Activated T-helper 2 cell treated with anti-CD3 and anti-CD28 coated beads, Interferon-gamma antibody, Interleukin-2, Interleukin-4, amounts not matched to agents 10 μg/mL and 5 μg/mL and 100 μg/mL, durations not matched to agents 14 hours and 24 hours and 36 hours (primary cell): ENCODE measurements at regions not wholly inside any gene's neighbourhood (a gene's known extent, or its start where the extent isn't known, plus 50 kb on each side); places are given as distances from the start of the nearest gene placed in this dataset.

Experiments
- DNase-seq: peaks from one replicate; pipeline ENCODE4 v3.0.0; 2021; ENCODE audit warnings: low spot score
- H3K27ac Mint-ChIP-seq: one replicate; pipeline ENCODE4 v1.8.0; 2021; ENCODE audit warnings: mixed read lengths
- H3K27me3 Mint-ChIP-seq: one replicate; pipeline ENCODE4 v1.8.0; 2021; ENCODE audit warnings: low read depth, mixed read lengths
- H3K36me3 Mint-ChIP-seq: one replicate; pipeline ENCODE4 v1.8.0; 2021; ENCODE audit warnings: low read depth, mixed read lengths
- H3K4me1 Mint-ChIP-seq: one replicate; pipeline ENCODE4 v1.8.0; 2021; ENCODE audit warnings: low read depth, mixed read lengths
- H3K4me3 Mint-ChIP-seq: one replicate; pipeline ENCODE4 v1.8.0; 2021; ENCODE audit warnings: low read depth, mild to moderate bottlenecking, moderate library complexity, mixed read lengths
- H3K9me3 Mint-ChIP-seq: one replicate; pipeline ENCODE4 v1.8.0; 2021; ENCODE audit warnings: mixed read lengths
- intact Hi-C: fragments of 100-400 bp; cut with micrococcal nuclease; formaldehyde crosslinking; loops from one replicate; pipeline ENCODE4 v1.15.1; 2023

DNA sequence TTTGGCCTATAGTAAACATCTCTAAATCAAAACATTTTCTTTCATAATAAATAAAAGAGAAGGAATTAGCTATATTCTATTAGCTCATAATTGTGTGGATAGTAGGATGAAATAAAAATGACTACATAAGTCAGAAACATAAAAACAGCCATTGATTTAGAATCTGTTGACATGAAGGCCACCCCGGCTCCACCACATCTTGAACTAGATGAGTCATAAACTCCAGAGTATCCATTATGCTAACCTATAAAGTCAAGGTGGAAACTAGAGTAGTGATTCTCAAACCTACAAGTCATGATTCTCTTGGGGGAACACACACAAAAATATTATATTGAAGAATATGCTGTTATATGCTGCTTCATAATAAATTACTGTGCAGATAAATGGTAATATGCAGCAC lies 831.0 kb downstream of the TUSC7 start:
- no peak overlapping the region for H3K4me3 Mint-ChIP-seq
- H3K9me3 Mint-ChIP-seq = no peaks in the 10 kb centered on the region
- intact Hi-C loops = no loop called here

DNA sequence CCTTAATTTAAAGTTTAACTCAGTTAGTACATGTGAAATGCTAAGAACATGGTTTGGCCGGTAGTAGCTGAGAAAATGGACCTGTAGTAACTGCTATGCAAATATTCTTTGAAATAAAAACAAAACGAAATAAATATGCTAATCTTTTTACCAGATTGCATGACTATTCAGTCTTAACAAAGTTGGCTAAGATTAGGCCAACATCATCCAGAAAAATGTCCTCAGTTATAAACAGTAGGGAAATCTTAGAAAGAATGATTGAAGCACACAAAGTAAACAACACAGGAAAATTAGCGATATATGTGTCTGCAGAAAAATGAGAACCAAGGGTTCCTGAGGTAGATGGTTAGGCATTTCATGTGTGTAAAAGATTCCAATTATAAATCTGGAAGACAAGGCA lies 832.1 kb downstream of the TUSC7 start:
- H3K27me3 Mint-ChIP-seq = no peaks in the 10 kb centered on the region
- no peak for DNase-seq
- no peak overlapping the region for H3K4me3 Mint-ChIP-seq
- no peaks in the 10 kb centered on the region for H3K36me3 Mint-ChIP-seq
- H3K27ac Mint-ChIP-seq = no peak overlapping the region
- no peaks in the 10 kb centered on the region for H3K4me1 Mint-ChIP-seq
- intact Hi-C loops = no loop called here
- H3K9me3 Mint-ChIP-seq = no peaks in the 10 kb centered on the region

More for the DNA sequence above, 831.0 kb downstream of the TUSC7 start:
- DNase-seq = no peak
- no peaks in the 10 kb centered on the region for H3K27me3 Mint-ChIP-seq
- no peaks in the 10 kb centered on the region for H3K36me3 Mint-ChIP-seq
- H3K27ac Mint-ChIP-seq = no peak overlapping the region
- no peaks in the 10 kb centered on the region for H3K4me1 Mint-ChIP-seq

DNA sequence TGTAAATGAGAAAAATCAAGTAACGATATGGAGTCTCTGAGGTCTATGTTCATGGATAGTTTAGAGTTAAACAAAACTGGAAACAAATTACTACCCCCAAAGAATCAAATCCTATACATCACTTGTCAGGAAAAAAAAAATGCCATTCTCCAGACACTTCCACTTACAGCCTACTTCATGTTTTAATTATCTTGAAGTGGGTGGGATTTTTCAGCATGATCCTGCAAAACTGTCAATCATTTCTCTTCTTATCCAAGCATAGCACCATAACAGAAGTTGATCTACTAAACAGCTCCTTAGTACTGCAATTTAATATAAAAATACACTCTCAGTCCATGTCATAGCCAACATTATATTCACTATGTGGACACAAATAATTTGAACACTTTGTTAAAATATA lies 833.9 kb downstream of the TUSC7 start:
- intact Hi-C loops = no loop called here
- Mint-ChIP-seq H3K27me3 (no peaks in the 10 kb centered on the region), H3K36me3 (no peaks in the 10 kb centered on the region), H3K4me1 (no peaks in the 10 kb centered on the region), H3K9me3 (no peaks in the 10 kb centered on the region), H3K27ac (no peak overlapping the region), H3K4me3 (no peak overlapping the region)
- no peak for DNase-seq

DNA sequence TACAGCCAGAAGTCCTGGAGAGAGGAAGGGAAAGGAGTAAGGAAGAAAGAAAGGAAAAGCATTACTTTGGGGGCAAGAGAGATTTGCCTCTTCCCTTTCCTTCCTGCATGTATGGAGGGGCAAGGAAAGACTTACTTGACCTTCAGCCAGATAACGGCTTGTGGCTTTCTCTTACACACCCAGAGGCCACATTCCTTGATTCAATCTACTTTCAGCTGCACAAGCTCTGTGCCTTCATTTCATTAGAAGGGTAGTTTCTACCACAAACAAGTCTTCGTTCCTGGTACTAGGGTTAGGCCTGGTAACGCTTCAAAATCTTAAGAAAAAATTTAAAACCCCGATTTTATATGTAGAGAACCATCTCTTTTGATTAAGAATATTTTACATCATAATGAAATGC lies 835.9 kb downstream of the TUSC7 start:
- no peaks in the 10 kb centered on the region for H3K4me1 Mint-ChIP-seq
- H3K27me3 Mint-ChIP-seq = no peaks in the 10 kb centered on the region
- intact Hi-C loops = no loop called here
- no peaks in the 10 kb centered on the region for H3K36me3 Mint-ChIP-seq
- no peak overlapping the region for H3K4me3 Mint-ChIP-seq
- no peak for DNase-seq
- H3K9me3 Mint-ChIP-seq = no peaks in the 10 kb centered on the region
- no peak overlapping the region for H3K27ac Mint-ChIP-seq

DNA sequence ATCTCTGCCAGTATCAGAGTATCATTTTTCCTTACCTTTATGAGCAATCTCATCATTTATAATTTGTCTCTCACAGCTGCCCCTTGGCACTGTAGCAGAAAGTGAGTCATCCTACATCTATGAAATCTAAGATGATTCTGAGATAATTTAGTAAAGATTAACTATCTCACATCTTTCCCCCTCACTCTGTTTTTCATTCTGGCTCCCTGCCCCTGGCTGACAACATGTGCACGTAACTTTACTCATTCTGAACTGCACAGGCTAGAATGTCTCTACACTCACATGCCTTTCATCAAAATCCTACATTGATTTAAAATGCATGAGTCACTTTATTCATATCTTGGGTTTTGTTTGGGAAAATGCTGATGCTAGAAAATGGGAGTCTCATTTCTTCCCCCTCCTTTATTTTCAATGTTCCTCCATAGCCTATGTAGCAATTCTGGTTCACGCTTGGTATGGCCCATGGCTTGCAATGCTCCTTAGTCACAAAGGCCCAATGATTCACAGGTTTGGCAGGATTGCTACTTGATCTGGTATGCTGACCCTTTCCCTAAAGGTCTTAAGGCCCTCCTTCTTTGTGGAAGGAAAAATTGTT lies 838.5 kb downstream of the TUSC7 start:
- peaks cover 5% of the 10 kb centered on the region for H3K9me3 Mint-ChIP-seq
- H3K4me1 Mint-ChIP-seq = no peaks in the 10 kb centered on the region
- H3K27me3 Mint-ChIP-seq = no peaks in the 10 kb centered on the region
- intact Hi-C loops = no loop called here
- no peak for DNase-seq
- no peak overlapping the region for H3K27ac Mint-ChIP-seq
- H3K4me3 Mint-ChIP-seq = no peak overlapping the region
- H3K36me3 Mint-ChIP-seq = no peaks in the 10 kb centered on the region

DNA sequence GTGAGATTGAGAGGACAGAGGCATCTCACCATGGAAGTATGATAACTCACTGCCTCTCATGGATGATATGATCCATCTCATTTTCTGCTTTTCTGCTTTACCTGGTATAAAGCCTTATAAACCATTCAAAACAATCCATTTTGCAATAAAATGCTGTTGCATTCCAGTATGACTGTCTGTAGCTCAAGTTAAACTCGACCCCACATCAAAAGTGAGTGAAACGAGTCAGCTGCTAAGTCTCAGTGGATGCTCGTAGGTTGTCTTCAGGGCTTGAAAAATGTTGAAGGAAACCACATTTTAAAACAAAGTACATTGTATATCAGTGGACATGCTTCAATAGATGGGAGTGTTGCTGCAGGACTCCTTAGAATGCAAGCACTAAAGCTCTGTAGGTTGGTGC lies 839.0 kb downstream of the TUSC7 start:
- peaks cover 5% of the 10 kb centered on the region for H3K9me3 Mint-ChIP-seq
- no peak overlapping the region for H3K27ac Mint-ChIP-seq
- no peaks in the 10 kb centered on the region for H3K36me3 Mint-ChIP-seq
- intact Hi-C loops = no loop called here
- H3K4me1 Mint-ChIP-seq = no peaks in the 10 kb centered on the region
- H3K27me3 Mint-ChIP-seq = no peaks in the 10 kb centered on the region
- no peak overlapping the region for H3K4me3 Mint-ChIP-seq
- no peak for DNase-seq

DNA sequence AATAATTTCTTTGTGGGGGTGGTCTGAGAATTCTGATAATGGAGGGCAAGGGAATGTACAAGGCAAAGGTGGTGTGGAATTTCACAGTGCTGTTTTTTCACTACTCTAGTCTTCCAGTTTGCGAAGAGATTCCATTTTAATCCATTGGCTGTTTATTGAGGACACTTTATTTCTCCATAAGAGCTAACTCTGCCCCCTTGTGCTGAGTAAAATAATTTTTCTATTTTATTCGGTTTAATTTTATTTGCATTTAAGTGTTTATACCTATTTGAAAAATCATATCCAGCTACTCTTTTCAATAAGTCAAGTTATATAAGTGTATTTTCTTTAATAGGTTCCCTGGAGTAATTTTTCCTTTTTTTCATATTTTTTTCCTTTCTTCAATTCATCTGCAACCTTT lies 840.1 kb downstream of the TUSC7 start:
- Mint-ChIP-seq H3K4me3 (no peak overlapping the region), H3K9me3 (peaks cover 5% of the 10 kb centered on the region), H3K27ac (no peak overlapping the region), H3K4me1 (no peaks in the 10 kb centered on the region), H3K36me3 (no peaks in the 10 kb centered on the region), H3K27me3 (no peaks in the 10 kb centered on the region)
- intact Hi-C loops = no loop called here
- DNase-seq = no peak

DNA sequence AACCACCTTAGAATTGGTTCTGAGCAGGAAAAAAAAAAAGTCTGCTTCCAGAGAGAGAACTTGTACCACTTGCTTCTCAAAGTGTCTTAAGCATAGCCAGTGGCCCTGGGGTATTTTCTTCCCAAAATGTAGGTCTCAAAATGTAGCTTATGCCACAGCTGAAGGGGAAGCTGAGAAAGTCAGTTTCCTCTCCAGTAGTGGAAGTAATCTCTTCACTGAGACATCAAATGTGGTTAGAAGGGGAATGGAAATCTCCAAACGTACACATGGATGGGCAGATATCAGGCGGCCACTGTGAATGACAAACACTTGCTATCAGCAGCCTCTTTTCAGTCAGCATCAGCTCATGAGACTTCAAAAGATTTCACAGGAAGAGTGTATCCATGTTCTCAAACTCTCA lies 841.2 kb downstream of the TUSC7 start:
- H3K4me3 Mint-ChIP-seq = no peak overlapping the region
- no peaks in the 10 kb centered on the region for H3K27me3 Mint-ChIP-seq
- H3K27ac Mint-ChIP-seq = no peak overlapping the region
- no peaks in the 10 kb centered on the region for H3K4me1 Mint-ChIP-seq
- no peaks in the 10 kb centered on the region for H3K36me3 Mint-ChIP-seq
- DNase-seq = no peak
- intact Hi-C loops = no loop called here
- peaks cover 5% of the 10 kb centered on the region for H3K9me3 Mint-ChIP-seq

DNA sequence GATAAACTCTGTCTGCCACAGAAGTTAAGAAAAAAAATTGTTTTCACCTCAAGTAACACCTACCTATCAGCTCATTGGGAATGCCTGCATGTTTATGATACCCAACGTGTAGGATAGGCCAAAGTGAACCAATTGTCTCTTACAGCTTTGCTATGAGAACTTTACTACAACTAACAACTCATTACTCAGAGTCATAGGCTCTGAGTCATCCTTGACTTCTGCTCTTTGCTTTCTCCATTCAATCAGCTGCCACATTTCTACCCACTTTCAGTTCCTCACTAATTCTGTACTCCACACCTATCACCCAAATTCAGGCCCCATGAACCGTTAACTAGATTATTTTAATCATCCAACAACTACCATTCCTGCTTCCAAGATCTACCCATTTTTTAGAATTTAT lies 843.9 kb downstream of the TUSC7 start:
- Mint-ChIP-seq H3K36me3 (no peaks in the 10 kb centered on the region), H3K9me3 (peaks cover 5% of the 10 kb centered on the region), H3K27me3 (no peaks in the 10 kb centered on the region), H3K4me1 (no peaks in the 10 kb centered on the region), H3K27ac (no peak overlapping the region), H3K4me3 (no peak overlapping the region)
- DNase-seq = no peak
- intact Hi-C loops = no loop called here

DNA sequence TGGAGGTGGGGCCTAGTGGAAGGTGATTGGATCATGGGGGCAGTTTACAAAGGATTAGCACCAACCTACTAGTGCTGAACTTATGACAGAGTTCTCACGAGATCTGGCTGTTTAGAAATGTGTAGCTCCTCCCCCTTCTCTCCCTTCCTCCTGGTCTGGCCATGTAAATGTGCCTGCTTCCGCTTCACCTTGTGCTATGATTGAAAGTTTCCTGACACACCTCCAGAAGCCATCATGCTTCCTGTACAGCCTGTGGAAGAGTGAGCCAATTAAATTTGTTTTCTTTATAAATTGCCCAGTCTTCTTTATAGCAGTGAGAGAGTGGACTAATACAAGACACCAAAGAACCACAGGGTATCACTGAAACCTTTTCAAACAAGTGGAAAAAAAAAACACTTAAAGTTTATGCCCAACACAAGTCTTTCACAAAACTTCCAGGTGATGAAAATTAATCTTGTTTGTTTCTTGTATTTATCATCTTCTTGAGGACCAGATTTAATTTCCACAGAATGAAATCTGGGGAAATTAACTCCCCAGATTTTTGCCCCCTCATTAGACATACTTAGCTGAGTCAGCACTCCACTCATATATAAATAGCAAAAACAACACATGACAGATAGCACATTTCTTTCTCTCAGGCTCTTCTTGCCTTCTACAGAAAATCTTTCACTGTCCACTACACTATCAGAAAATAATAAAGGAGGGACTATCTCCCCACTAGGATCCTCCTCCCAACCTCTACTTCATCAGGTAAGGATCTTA lies 847.2 kb downstream of the TUSC7 start:
- H3K9me3 Mint-ChIP-seq = peaks cover 17% of the 10 kb centered on the region
- no peak overlapping the region for H3K27ac Mint-ChIP-seq
- H3K36me3 Mint-ChIP-seq = no peaks in the 10 kb centered on the region
- H3K4me1 Mint-ChIP-seq = no peaks in the 10 kb centered on the region
- H3K4me3 Mint-ChIP-seq = no peak overlapping the region
- no peaks in the 10 kb centered on the region for H3K27me3 Mint-ChIP-seq
- intact Hi-C loops = no loop called here
- no peak for DNase-seq

DNA sequence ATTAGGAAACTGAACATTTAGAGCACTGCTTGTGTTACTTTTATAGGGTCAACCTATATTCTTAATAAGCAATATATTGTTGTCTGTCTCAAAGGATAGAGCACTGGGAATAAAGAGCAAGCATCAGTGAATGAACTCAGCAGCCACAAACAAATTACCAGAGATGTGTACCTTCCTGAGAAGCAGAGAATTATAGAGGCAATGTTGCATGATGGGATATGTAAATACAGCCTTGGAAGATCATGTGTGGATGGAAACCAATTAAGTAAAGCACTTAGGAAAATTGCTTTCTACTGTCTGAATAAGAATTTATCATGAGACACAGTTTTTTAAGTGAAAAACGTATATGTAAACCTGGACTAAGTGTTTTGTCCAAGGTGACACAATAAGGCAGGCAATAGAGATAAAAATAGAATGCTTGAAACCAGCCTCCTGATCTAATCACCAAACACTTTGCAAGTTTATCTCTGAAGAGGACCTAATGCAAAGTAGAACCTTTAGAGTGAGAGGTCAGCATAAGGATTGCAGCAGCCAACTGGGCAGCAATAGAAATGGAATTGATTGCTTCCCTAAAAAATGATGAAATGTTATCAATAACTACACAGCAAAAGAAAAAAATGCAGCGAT lies 848.0 kb downstream of the TUSC7 start:
- Mint-ChIP-seq H3K9me3 (peaks cover 13% of the 10 kb centered on the region), H3K4me3 (no peak overlapping the region), H3K36me3 (no peaks in the 10 kb centered on the region), H3K27ac (no peak overlapping the region), H3K27me3 (no peaks in the 10 kb centered on the region), H3K4me1 (no peaks in the 10 kb centered on the region)
- intact Hi-C loops = no loop called here
- DNase-seq = no peak

DNA sequence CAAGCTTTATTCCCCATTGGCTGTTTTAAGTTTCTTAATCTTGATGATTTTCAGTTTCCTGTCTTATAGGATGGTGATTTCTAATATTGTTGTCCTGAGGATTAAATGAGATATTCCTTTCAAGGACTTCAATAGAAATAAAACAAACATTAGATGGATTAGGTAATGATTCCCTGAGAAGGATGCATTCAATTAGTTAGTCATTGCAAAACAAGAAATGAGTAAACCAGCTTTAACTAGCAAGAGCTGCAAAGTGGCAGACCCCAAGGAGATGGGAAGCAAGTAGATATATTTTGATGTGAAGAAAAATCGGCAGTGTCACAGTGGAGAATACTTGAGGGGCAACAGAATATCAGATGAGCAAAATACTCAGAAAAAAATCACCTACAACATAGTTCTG lies 849.1 kb downstream of the TUSC7 start:
- no peak overlapping the region for H3K4me3 Mint-ChIP-seq
- intact Hi-C loops = no loop called here
- H3K36me3 Mint-ChIP-seq = no peaks in the 10 kb centered on the region
- no peak overlapping the region for H3K27ac Mint-ChIP-seq
- no peaks in the 10 kb centered on the region for H3K27me3 Mint-ChIP-seq
- H3K4me1 Mint-ChIP-seq = no peaks in the 10 kb centered on the region
- no peak for DNase-seq
- H3K9me3 Mint-ChIP-seq = peaks cover 18% of the 10 kb centered on the region

DNA sequence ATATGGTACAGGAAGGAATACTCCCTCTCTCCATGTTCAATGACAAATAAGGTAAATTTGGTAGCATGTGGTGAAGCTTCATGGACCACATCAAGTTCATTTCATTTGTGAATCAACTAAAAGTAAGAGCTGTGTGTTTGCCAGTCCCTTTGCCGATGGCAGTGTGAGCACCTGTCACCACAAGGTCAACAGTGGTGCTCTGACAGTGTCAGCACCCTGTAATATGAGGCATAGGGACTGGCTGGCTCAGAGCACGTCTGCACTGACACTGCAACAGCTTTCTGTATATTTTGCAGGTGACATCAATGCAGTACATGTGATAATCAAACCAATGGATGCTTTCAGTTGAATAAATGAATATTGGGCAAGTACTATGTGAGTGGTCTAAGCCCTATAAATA lies 852.4 kb downstream of the TUSC7 start:
- Mint-ChIP-seq H3K27me3 (no peaks in the 10 kb centered on the region), H3K4me1 (no peaks in the 10 kb centered on the region), H3K9me3 (peaks cover 23% of the 10 kb centered on the region), H3K4me3 (no peak overlapping the region), H3K36me3 (no peaks in the 10 kb centered on the region), H3K27ac (no peak overlapping the region)
- intact Hi-C loops = no loop called here
- no peak for DNase-seq
